GM12878 (cell line): ENCODE measurements at regions not wholly inside any gene's neighbourhood (a gene's known extent, or its start where the extent isn't known, plus 50 kb on each side); places are given as distances from the start of the nearest gene placed in this dataset.

Source experiments
- ATAC-seq: fragments of 200-7000 bp; cut with Tn5 transposase; 3 replicates; pipeline ENCODE4 v1.9.1; 2020; ENCODE audit warnings: mild to moderate bottlenecking, moderate library complexity
- BruUV-seq: library from RNA; stranded (reverse); fragments of 400-500 nt; replicated peaks from 2 replicates; lab custom pipeline; 2021; lab: Mats Ljungman, UMichigan
- CTCF ChIA-PET: fragments of 300-600 bp; sonication (Branson Sonifier 250); formaldehyde crosslinking; extraction: SDS; loops from one replicate; lab custom pipeline; 2021; ENCODE audit warnings: inconsistent platforms; lab: Yijun Ruan, JAX
- POLR2A ChIA-PET: fragments of 350-600 bp; formaldehyde crosslinking; extraction: SDS; loops from one replicate; lab custom pipeline; 2021; ENCODE audit warnings: inconsistent platforms; lab: Charles Lee
- RAD21 ChIA-PET: fragments of 300-600 bp; sonication (Branson Sonifier 250); formaldehyde crosslinking; loops from one replicate; lab custom pipeline; 2023; ENCODE audit warnings: antibody characterized with exemption; ENCODE audit not compliant: unreplicated experiment; lab: Charles Lee
- SMC1A ChIA-PET: fragments of 300-600 bp; sonication (Branson Sonifier 250); formaldehyde crosslinking; loops from one replicate; lab custom pipeline; 2023; ENCODE audit not compliant: unreplicated experiment, uncharacterized antibody; lab: Charles Lee
- DNase-seq: peaks from one replicate; pipeline ENCODE4 v3.0.0-alpha.2; 2011; ENCODE audit warnings: low read depth, low spot score
- FAIRE-seq: peaks from 3 replicates; lab custom pipeline; 2011; peaks lifted over from hg19 to GRCh38; lab: Jason Lieb, UNC
- H2AFZ ChIP-seq: 2 replicates; pipeline ENCODE4 v1.6.0; 2011; ENCODE audit warnings: low read depth, low read length, control low read depth; ENCODE audit not compliant: control insufficient read depth
- H3K27ac ChIP-seq: 2 replicates; pipeline ENCODE4 v1.5.1; 2011; ENCODE audit warnings: control low read depth; ENCODE audit not compliant: control insufficient read depth, insufficient read depth
- H3K27me3 ChIP-seq, 2 experiments: replicated peaks in 1 of 2; 2 replicates each; pipeline versions ENCODE4 v1.6.0 to v1.6.1; 2011; ENCODE audit warnings: low read length in 1 of 2; ENCODE audit not compliant: control insufficient read depth in 2 of 2, insufficient read depth in 2 of 2
- H3K36me3 ChIP-seq, 2 experiments: 2 replicates each; pipeline ENCODE4 v1.5.1; 2011; ENCODE audit warnings: low read length in 1 of 2; ENCODE audit not compliant: control insufficient read depth in 2 of 2, insufficient read depth in 2 of 2
- H3K4me1 ChIP-seq: 2 replicates; pipeline ENCODE4 v1.6.1; 2011; ENCODE audit warnings: mild to moderate bottlenecking, low read length, moderate library complexity, mixed read lengths; ENCODE audit not compliant: control insufficient read depth, insufficient read depth
- H3K4me2 ChIP-seq: 2 replicates; pipeline ENCODE4 v1.6.0; 2011; ENCODE audit warnings: control low read depth; ENCODE audit not compliant: control insufficient read depth, insufficient read depth
- H3K4me3 ChIP-seq: fragments of 200-600 bp; sonication (generic); 2 replicates; pipeline ENCODE4 v1.5.1; 2016
- H3K79me2 ChIP-seq: 2 replicates; pipeline ENCODE4 v1.6.0; 2011; ENCODE audit warnings: low read length; ENCODE audit not compliant: control insufficient read depth, insufficient read depth
- H3K9ac ChIP-seq: 2 replicates; pipeline ENCODE4 v1.8.0; 2011; ENCODE audit warnings: low read length, control low read depth, mixed read lengths; ENCODE audit not compliant: control insufficient read depth, insufficient read depth
- H3K9me3 ChIP-seq: replicated peaks from 3 replicates; pipeline ENCODE4 v1.5.1; 2011; ENCODE audit warnings: mild to moderate bottlenecking, low read length; ENCODE audit not compliant: control insufficient read depth, insufficient read depth
- H4K20me1 ChIP-seq: 2 replicates; pipeline ENCODE4 v1.6.0; 2011; ENCODE audit not compliant: control insufficient read depth, insufficient read depth
- ATF3 ChIP-seq: IDR thresholded peaks from 2 replicates; pipeline ENCODE4 v1.6.1; 2011; ENCODE audit warnings: low read depth, mild to moderate bottlenecking, low read length, moderate library complexity, borderline replicate concordance; ENCODE audit errors: extremely low read depth
- CHD1 ChIP-seq: IDR thresholded peaks from 2 replicates; pipeline ENCODE4 v1.6.1; 2012; ENCODE audit warnings: low read depth, low read length, improper control_type of control experiment
- FOXK2 ChIP-seq: fragments of 450-650 bp; IDR thresholded peaks from 2 replicates; pipeline ENCODE4 v1.6.1; 2017; ENCODE audit warnings: mild to moderate bottlenecking, moderate library complexity
- IKZF1 ChIP-seq: fragments of 450-650 bp; conservative IDR thresholded peaks from 2 replicates; pipeline ENCODE4 v1.6.1; 2017; ENCODE audit warnings: antibody characterized with exemption, mild to moderate bottlenecking
- NRF1 ChIP-seq: conservative IDR thresholded peaks from 2 replicates; pipeline ENCODE4 v1.6.1; 2011; ENCODE audit warnings: mild to moderate bottlenecking, low read depth, low read length, improper control_type of control experiment
- RAD51 ChIP-seq: fragments of 450-650 bp; IDR thresholded peaks from 2 replicates; pipeline ENCODE4 v1.6.1; 2016; ENCODE audit warnings: moderate library complexity, mild to moderate bottlenecking, inconsistent platforms
- SREBF1 ChIP-seq: IDR thresholded peaks from 2 replicates; pipeline ENCODE4 v1.6.1; 2012; ENCODE audit warnings: mild to moderate bottlenecking, low read length
- TCF3 ChIP-seq: IDR thresholded peaks from 2 replicates; pipeline ENCODE4 v1.6.1; 2012; ENCODE audit warnings: low read depth, mild to moderate bottlenecking, low read length, borderline replicate concordance; ENCODE audit not compliant: insufficient read depth
- ZBTB4 ChIP-seq: fragments of 450-650 bp; formaldehyde crosslinking; IDR thresholded peaks from 2 replicates; pipeline ENCODE4 v1.4.0; 2022; ENCODE audit warnings: mild to moderate bottlenecking, moderate library complexity
- WGBS: methylation state at CpG from one replicate; pipeline ENCODE4 v1.1.6; 2016; ENCODE audit warnings: low lambda C conversion rate; ENCODE audit not compliant: insufficient replicate concordance, insufficient coverage; ENCODE audit errors: missing lambda C conversion rate; 5-methylcytosine and 5-hydroxymethylcytosine counted together
- in situ Hi-C: fragments of 300-500 bp; cut with MboI; formaldehyde crosslinking; loops from 9 replicates; pipeline ENCODE4 v1.14.3; 2018; ENCODE audit warnings: mixed read lengths
- intact Hi-C: fragments of 100-400 bp; cut with micrococcal nuclease; formaldehyde crosslinking; loops from one replicate; pipeline ENCODE4 v1.14.2; 2022; ENCODE audit not compliant: unreplicated experiment

- Histone ChIP-seq H2AFZ (no peak overlapping the region), H3K79me2 (no peaks in the 10 kb centered on the region), H3K27ac (no peak overlapping the region), H3K36me3 (no peaks in the 10 kb centered on the region), H3K4me2 (no peak overlapping the region), H3K27me3 (no peaks in the 10 kb centered on the region), H3K4me3 (no peak overlapping the region), H3K4me1 (no peaks in the 10 kb centered on the region), H3K9ac (no peak overlapping the region), H4K20me1 (no peaks in the 10 kb centered on the region), H3K9me3 (no peaks in the 10 kb centered on the region)
- 0% methylated on average over 1 of the region's 1 CpG for WGBS
- POLR2A ChIA-PET: no interaction called here
- intact Hi-C loops (loop anchor here (10.0 kb wide), 1 partner anchor 302 kb away; no protein-coding TSS in a partner anchor), in situ Hi-C loops (no loop called here)
- ATAC-seq (no peak), DNase-seq (no peak), FAIRE-seq (no peak)
- TF ChIP-seq FOXK2: no peak
- TF ChIP-seq TCF3: no peak
- TF ChIP-seq ATF3: no peak
- no peak for TF ChIP-seq ZBTB4 (CRISPR knock-in tag)
- no peak for TF ChIP-seq NRF1
- no peak for TF ChIP-seq CHD1
- TF ChIP-seq IKZF1: no peak
- TF ChIP-seq SREBF1: no peak
- TF ChIP-seq RAD51: no peak
- no TSS peak for BruUV-seq
- SMC1A ChIA-PET: no interaction called here
- CTCF ChIA-PET: no interaction called here
- RAD21 ChIA-PET: no interaction called here
Measured at GRCh38 chr2:155513248-155513647, 814.8 kb downstream of the KCNJ3 start.
